A673 (cell line): ENCODE measurements at regions not wholly inside any gene's neighbourhood (a gene's known extent, or its start where the extent isn't known, plus 50 kb on each side); places are given as distances from the start of the nearest gene placed in this dataset.

ENCODE experiments used
- CTCF ChIP-seq: fragments of 300-800, 200-600 bp; sonication (generic); conservative IDR thresholded peaks from 2 replicates; pipeline ENCODE4 v1.5.1; 2017; ENCODE audit warnings: low read depth, mild to moderate bottlenecking, antibody characterized with exemption, low read length, moderate library complexity, mixed read lengths
- EZH2 ChIP-seq: fragments of 200-600 bp; sonication (generic); IDR thresholded peaks from 2 replicates; pipeline ENCODE4 v1.6.1; 2017; ENCODE audit warnings: borderline replicate concordance, low read depth, mild to moderate bottlenecking, mixed read lengths, antibody characterized with exemption, low read length; ENCODE audit not compliant: poor library complexity, severe bottlenecking

GRCh38 chr10:58886406-58886805 lies 290.0 kb upstream of the PHYHIPL start:
- no peak for TF ChIP-seq CTCF
- no peak for TF ChIP-seq EZH2
